ENCODE measurements at regions not wholly inside any gene's neighbourhood (a gene's known extent, or its start where the extent isn't known, plus 50 kb on each side); places are given as distances from the start of the nearest gene placed in this dataset.

DNA sequence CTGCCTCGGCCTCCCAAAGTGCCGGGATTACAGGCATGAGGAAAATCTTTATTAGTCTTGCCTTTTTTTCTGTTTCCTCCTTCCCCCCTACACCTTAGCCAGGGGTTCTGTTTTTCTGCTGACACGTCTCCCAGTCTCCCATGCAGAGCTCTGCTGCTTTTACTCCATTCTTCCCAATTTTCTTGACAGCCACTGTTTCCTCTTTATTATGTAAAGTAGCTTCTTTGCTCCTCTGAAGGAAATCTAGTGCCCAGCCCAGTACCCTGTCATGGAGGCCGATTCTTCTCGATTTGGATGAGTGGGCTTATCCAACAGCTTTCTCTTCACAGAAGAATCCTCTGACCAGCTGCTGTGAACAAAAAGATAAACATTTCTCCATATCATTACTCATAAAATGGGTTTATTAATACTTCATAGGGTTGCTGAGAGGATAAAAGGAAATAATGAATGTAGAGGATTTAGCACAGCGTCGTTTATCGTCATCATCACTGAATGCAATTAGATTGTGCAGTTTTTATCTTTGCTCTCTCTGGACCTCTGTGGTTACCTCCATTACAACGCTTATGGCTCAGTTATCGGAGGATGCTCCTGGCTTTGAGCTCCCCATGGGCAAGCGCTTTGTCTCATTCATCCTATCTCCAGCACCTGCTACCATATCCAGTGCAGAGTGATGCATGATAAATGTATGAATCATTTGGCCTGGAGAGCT lies 375.6 kb upstream of the C11orf87 start:
- Histone ChIP-seq H3K36me3 (no peaks in the 10 kb centered on the region), H3K27me3 (no peaks in the 10 kb centered on the region), H3K4me1 (no peaks in the 10 kb centered on the region), H3K4me3 (no peak overlapping the region), H3K27ac (no peak overlapping the region), H3K9me3 (no peaks in the 10 kb centered on the region)
- WGBS (ENCODE audit: insufficient coverage, low coverage, low lambda C conversion rate, missing lambda C conversion rate): 74% methylated on average over 11 of the region's 11 CpGs
- ATAC-seq: no peak
- intact Hi-C loops (cut with DNase I): no loop called here
- TF ChIP-seq, protein P1, sequence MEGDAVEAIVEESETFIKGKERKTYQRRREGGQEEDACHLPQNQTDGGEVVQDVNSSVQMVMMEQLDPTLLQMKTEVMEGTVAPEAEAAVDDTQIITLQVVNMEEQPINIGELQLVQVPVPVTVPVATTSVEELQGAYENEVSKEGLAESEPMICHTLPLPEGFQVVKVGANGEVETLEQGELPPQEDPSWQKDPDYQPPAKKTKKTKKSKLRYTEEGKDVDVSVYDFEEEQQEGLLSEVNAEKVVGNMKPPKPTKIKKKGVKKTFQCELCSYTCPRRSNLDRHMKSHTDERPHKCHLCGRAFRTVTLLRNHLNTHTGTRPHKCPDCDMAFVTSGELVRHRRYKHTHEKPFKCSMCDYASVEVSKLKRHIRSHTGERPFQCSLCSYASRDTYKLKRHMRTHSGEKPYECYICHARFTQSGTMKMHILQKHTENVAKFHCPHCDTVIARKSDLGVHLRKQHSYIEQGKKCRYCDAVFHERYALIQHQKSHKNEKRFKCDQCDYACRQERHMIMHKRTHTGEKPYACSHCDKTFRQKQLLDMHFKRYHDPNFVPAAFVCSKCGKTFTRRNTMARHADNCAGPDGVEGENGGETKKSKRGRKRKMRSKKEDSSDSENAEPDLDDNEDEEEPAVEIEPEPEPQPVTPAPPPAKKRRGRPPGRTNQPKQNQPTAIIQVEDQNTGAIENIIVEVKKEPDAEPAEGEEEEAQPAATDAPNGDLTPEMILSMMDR (IDR thresholded peaks at IDR 0.05): no peak
- no peak for TF ChIP-seq POLR2A (IDR thresholded peaks at IDR 0.05)
- DNase-seq: no peak

DNA sequence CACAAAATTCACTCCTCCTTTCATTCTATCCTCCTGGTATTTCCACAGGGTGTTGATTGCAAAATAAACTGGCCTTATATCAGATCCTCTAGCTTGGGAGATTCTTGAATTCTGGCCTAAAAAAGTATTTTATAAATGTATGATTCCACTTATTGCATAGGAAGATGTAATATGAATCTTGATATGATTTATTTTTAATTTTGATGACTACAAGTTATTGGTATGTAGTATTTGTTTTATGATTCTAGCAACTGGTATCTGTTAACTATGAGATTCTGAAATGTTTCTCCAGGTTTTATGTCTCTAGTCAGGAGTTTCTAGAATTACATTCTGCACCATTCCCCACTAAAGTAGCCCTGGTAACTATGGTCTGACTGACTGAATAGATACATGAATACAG lies 373.9 kb upstream of the C11orf87 start:
- intact Hi-C loops (cut with DNase I): no loop called here
- Histone ChIP-seq H3K27me3 (no peaks in the 10 kb centered on the region), H3K4me3 (no peak overlapping the region), H3K27ac (no peak overlapping the region), H3K9me3 (no peaks in the 10 kb centered on the region), H3K4me1 (no peaks in the 10 kb centered on the region), H3K36me3 (no peaks in the 10 kb centered on the region)
- DNase-seq (no peak), ATAC-seq (no peak)
- no peak for TF ChIP-seq POLR2A (IDR thresholded peaks at IDR 0.05)
- TF ChIP-seq, protein P1 (IDR thresholded peaks at IDR 0.05): no peak

DNA sequence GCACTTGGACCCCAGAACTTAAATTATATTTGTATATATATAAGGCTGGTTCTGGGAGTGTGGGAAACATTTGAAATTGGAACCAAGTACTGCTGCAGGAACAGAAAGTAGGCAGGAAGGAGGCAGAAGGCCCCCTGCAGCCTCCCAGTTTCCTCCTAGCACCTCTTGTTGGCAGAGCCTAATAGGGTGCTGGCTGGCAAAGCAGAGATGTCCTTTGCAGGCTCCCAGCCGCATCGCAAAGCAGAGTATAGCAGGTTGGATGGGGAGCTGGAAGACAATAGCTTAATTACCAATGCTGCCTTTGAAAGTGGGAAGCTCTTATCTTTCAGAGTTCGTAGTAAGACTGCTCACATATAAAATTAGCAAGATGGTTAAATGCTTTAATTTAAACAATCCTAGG lies 370.8 kb upstream of the C11orf87 start:
- ATAC-seq: no peak
- TF ChIP-seq, protein P1 (IDR thresholded peaks at IDR 0.05): no peak
- no peak for TF ChIP-seq POLR2A (IDR thresholded peaks at IDR 0.05)
- Histone ChIP-seq H3K36me3 (no peaks in the 10 kb centered on the region), H3K4me3 (no peak overlapping the region), H3K4me1 (no peaks in the 10 kb centered on the region), H3K27ac (no peak overlapping the region), H3K27me3 (no peaks in the 10 kb centered on the region), H3K9me3 (no peaks in the 10 kb centered on the region)
- WGBS (ENCODE audit: insufficient coverage, low coverage, low lambda C conversion rate, missing lambda C conversion rate): 33% methylated on average over 3 of the region's 3 CpGs
- no peak for DNase-seq
- intact Hi-C loops (cut with DNase I): no loop called here

DNA sequence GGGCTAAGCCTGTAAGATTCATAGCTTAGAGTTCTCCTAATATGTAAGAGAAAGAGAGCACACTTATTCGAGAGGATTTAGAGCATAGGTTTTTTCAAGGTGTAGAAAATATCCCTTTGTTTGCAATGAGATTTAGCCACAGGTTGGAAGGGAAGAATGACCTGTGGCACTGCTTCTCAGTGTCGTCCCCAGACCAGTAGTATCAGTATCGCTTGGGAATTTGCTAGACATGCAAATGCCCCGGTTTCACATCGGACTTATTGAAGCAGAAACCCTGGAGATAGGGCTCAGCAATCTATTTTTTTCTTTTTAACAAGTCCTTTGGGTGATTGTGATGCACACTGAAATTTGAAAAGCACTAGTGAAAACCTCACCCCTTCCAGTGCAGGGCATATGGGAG lies 362.6 kb upstream of the C11orf87 start:
- TF ChIP-seq POLR2A (IDR thresholded peaks at IDR 0.05): no peak
- TF ChIP-seq, protein P1 (IDR thresholded peaks at IDR 0.05): no peak
- DNase-seq: no peak
- H3K9me3 ChIP-seq: no peaks in the 10 kb centered on the region
- H3K4me3 ChIP-seq: no peak overlapping the region
- 50% methylated on average over 5 of the region's 5 CpGs for WGBS (ENCODE audit: insufficient coverage, low coverage, low lambda C conversion rate, missing lambda C conversion rate)
- no peaks in the 10 kb centered on the region for H3K36me3 ChIP-seq
- intact Hi-C loops (cut with DNase I): no loop called here
- H3K4me1 ChIP-seq: no peaks in the 10 kb centered on the region
- no peak overlapping the region for H3K27ac ChIP-seq
- no peak for ATAC-seq
- H3K27me3 ChIP-seq: no peaks in the 10 kb centered on the region

DNA sequence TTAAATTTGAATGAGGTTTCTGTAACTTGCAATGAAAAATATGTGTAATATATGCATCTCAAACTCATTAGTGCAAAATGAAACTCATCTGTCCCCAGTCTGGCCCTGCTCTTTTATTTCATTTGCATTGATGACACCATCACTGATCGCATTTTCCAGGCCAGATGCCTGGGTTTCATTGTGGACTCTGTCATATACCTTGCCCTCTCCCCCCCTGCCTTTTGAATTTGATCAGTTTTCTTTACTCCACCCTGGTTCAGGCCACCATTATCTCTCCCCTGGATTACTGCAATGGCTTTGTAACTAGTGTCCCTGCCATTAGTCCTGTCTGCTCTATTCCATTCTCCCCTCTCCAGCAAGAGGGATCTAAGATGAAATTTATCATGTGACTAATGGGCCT lies 360.6 kb upstream of the C11orf87 start:
- H3K36me3 ChIP-seq: no peaks in the 10 kb centered on the region
- no peaks in the 10 kb centered on the region for H3K4me1 ChIP-seq
- no peaks in the 10 kb centered on the region for H3K27me3 ChIP-seq
- 42% methylated on average over 1 of the region's 1 CpG for WGBS (ENCODE audit: insufficient coverage, low coverage, low lambda C conversion rate, missing lambda C conversion rate)
- DNase-seq (no peak), ATAC-seq (no peak)
- intact Hi-C loops (cut with DNase I): no loop called here
- no peak overlapping the region for H3K4me3 ChIP-seq
- no peak for TF ChIP-seq POLR2A (IDR thresholded peaks at IDR 0.05)
- TF ChIP-seq, protein P1 (IDR thresholded peaks at IDR 0.05): no peak
- no peaks in the 10 kb centered on the region for H3K9me3 ChIP-seq
- H3K27ac ChIP-seq: no peak overlapping the region

Measured in right lobe of liver (tissue), 6 donors.